Endothelial cell of umbilical vein (primary cell): ENCODE measurements at regions not wholly inside any gene's neighbourhood (a gene's known extent, or its start where the extent isn't known, plus 50 kb on each side); places are given as distances from the start of the nearest gene placed in this dataset.

ENCODE experiments used
- BruUV-seq: library from RNA; stranded (reverse); fragments of 400-500 nt; replicated peaks from 2 replicates; lab custom pipeline; 2021; lab: Mats Ljungman, UMichigan
- CTCF ChIA-PET: fragments of 300-600, 350-600 bp; sonication (Branson Sonifier 250); formaldehyde crosslinking; loops from one replicate; lab custom pipeline; 2021; ENCODE audit warnings: antibody characterized with exemption, inconsistent platforms; lab: Charles Lee
- POLR2A ChIA-PET: fragments of 300-600, 350-600 bp; sonication (Branson Sonifier 250); formaldehyde crosslinking; loops from one replicate; lab custom pipeline; 2021; ENCODE audit warnings: antibody characterized with exemption, inconsistent platforms; lab: Charles Lee
- DNase-seq: peaks from one replicate; pipeline ENCODE4 v3.0.0-alpha.2; 2011; ENCODE audit warnings: low read depth, low spot score
- FAIRE-seq: peaks from 2 replicates; lab custom pipeline; 2011; peaks lifted over from hg19 to GRCh38; lab: Jason Lieb, UNC
- H2AFZ ChIP-seq: 2 replicates; pipeline ENCODE4 v1.6.0; 2012; ENCODE audit warnings: low read depth, low read length, control low read depth, inconsistent platforms
- H3K27ac ChIP-seq: 2 replicates; pipeline ENCODE4 v1.5.1; 2011; ENCODE audit warnings: low read depth, mild to moderate bottlenecking, control low read depth, low read length, moderate library complexity; ENCODE audit not compliant: insufficient read depth
- H3K27me3 ChIP-seq, 2 experiments: 2 replicates each; pipeline versions ENCODE4 v1.6.0 to v1.6.1; 2011; ENCODE audit warnings: low read length in 2 of 2, mixed read lengths in 1 of 2; ENCODE audit not compliant: control insufficient read depth in 2 of 2, insufficient read depth in 2 of 2
- H3K36me3 ChIP-seq, 2 experiments: 2 replicates in 1 of 2; 3 replicates in 1 of 2; pipeline ENCODE4 v1.5.1; 2011; ENCODE audit warnings: low read length in 2 of 2, mild to moderate bottlenecking in 1 of 2, moderate library complexity in 1 of 2; ENCODE audit not compliant: control insufficient read depth in 2 of 2, insufficient read depth in 2 of 2; ENCODE audit errors: extremely low read depth in 1 of 2
- H3K4me1 ChIP-seq: 3 replicates; pipeline ENCODE4 v1.5.1; 2011; ENCODE audit warnings: mild to moderate bottlenecking, low read length; ENCODE audit not compliant: control insufficient read depth, insufficient read depth; ENCODE audit errors: extremely low read depth
- H3K4me2 ChIP-seq: 2 replicates; pipeline ENCODE4 v1.6.1; 2011; ENCODE audit warnings: low read length, control low read depth, mixed read lengths; ENCODE audit not compliant: insufficient read depth
- H3K4me3 ChIP-seq, 3 experiments: fragments of 200-600 bp in 1 of 3; sonication (generic), shearing (Covaris generic) in 1 of 3; replicated peaks in 1 of 3; 2 replicates each; pipeline ENCODE4 v1.5.1; 2011 to 2016; ENCODE audit warnings: control low read depth in 3 of 3, low read length in 3 of 3, mild to moderate bottlenecking in 2 of 3, inconsistent platforms in 1 of 3, low read depth in 1 of 3, moderate library complexity in 1 of 3; ENCODE audit not compliant: insufficient read depth in 1 of 3
- H3K79me2 ChIP-seq: 2 replicates; pipeline ENCODE4 v1.6.0; 2012; ENCODE audit warnings: low read length, inconsistent platforms; ENCODE audit not compliant: control insufficient read depth, insufficient read depth
- H3K9ac ChIP-seq: replicated peaks from 2 replicates; pipeline ENCODE3; 2011; ENCODE audit warnings: low read length, control low read depth; ENCODE audit not compliant: insufficient read depth; ENCODE audit errors: extremely low read depth
- H3K9me1 ChIP-seq: replicated peaks from 3 replicates; pipeline ENCODE4 v1.6.0; 2011; ENCODE audit warnings: mild to moderate bottlenecking, low read length; ENCODE audit not compliant: control insufficient read depth, insufficient read depth; ENCODE audit errors: extremely low read depth
- H3K9me3 ChIP-seq: replicated peaks from 2 replicates; pipeline ENCODE4 v1.5.1; 2012; ENCODE audit warnings: low read length, inconsistent platforms; ENCODE audit not compliant: control insufficient read depth, insufficient read depth
- H4K20me1 ChIP-seq: replicated peaks from 2 replicates; pipeline ENCODE3; 2011; ENCODE audit warnings: mild to moderate bottlenecking, low read length; ENCODE audit not compliant: control insufficient read depth, insufficient read depth; ENCODE audit errors: extremely low read depth
- EZH2 ChIP-seq: IDR thresholded peaks from 2 replicates; pipeline ENCODE4 v1.6.1; 2012; ENCODE audit warnings: borderline replicate concordance, low read depth, mild to moderate bottlenecking, moderate library complexity, low read length, inconsistent platforms; ENCODE audit not compliant: severe bottlenecking
- GATA2 ChIP-seq: IDR thresholded peaks from 2 replicates; pipeline ENCODE4 v1.7.0; 2011; ENCODE audit warnings: low read depth, mild to moderate bottlenecking, moderate library complexity, mixed read lengths, low read length; ENCODE audit not compliant: insufficient read length, insufficient read depth
- POLR2A ChIP-seq: IDR thresholded peaks from 2 replicates; pipeline ENCODE4 v1.6.1; 2012; ENCODE audit warnings: low read depth, mild to moderate bottlenecking, control low read depth, low read length
- POLR2AphosphoS5 ChIP-seq: IDR thresholded peaks from 2 replicates; pipeline ENCODE4 v1.6.1; 2012; ENCODE audit warnings: low read depth, mild to moderate bottlenecking, control low read depth, low read length, moderate library complexity; ENCODE audit not compliant: insufficient read depth
- dilution Hi-C: fragments of 300-500 bp; cut with MboI; formaldehyde crosslinking; loops from one replicate; pipeline ENCODE4 v1.15.0; 2019; ENCODE audit warnings: low sequenced_read_pairs; ENCODE audit not compliant: extremely low pct_ligation_motif_present
- intact Hi-C: fragments of 100-400 bp; cut with micrococcal nuclease; formaldehyde crosslinking; loops from one replicate; pipeline ENCODE4 v1.10.0; 2022
- TF ChIP-seq, protein P1 (sequence below), 2 donors: IDR thresholded peaks; 1 replicate in 1 of 2; 2 replicates in 1 of 2; pipeline ENCODE4 v1.5.1; 2011; ENCODE audit warnings: low read length in 2 of 2, mild to moderate bottlenecking in 2 of 2, moderate library complexity in 2 of 2, control low read depth in 1 of 2, inconsistent platforms in 1 of 2, low read depth in 1 of 2; ENCODE audit not compliant: insufficient read depth in 1 of 2; ENCODE audit errors: extremely low read depth in 1 of 2

- CTCF ChIA-PET = no interaction called here
- H3K4me3 ChIP-seq = no peak overlapping the region
- H3K36me3 ChIP-seq = no peaks in the 10 kb centered on the region
- no peaks in the 10 kb centered on the region for H3K9me3 ChIP-seq
- H3K4me2 ChIP-seq = no peak overlapping the region
- no peak overlapping the region for H3K27ac ChIP-seq
- FAIRE-seq = no peak
- H3K9me1 ChIP-seq = no peaks in the 10 kb centered on the region
- no peaks in the 10 kb centered on the region for H3K79me2 ChIP-seq
- H3K9ac ChIP-seq = no peak overlapping the region
- POLR2A ChIA-PET = no interaction called here
- BruUV-seq = no TSS peak
- H3K4me1 ChIP-seq = peaks cover 3% of the 10 kb centered on the region
- intact Hi-C loops = no loop called here
- H4K20me1 ChIP-seq = no peaks in the 10 kb centered on the region
- TF ChIP-seq POLR2A = no peak
- TF ChIP-seq, protein P1, sequence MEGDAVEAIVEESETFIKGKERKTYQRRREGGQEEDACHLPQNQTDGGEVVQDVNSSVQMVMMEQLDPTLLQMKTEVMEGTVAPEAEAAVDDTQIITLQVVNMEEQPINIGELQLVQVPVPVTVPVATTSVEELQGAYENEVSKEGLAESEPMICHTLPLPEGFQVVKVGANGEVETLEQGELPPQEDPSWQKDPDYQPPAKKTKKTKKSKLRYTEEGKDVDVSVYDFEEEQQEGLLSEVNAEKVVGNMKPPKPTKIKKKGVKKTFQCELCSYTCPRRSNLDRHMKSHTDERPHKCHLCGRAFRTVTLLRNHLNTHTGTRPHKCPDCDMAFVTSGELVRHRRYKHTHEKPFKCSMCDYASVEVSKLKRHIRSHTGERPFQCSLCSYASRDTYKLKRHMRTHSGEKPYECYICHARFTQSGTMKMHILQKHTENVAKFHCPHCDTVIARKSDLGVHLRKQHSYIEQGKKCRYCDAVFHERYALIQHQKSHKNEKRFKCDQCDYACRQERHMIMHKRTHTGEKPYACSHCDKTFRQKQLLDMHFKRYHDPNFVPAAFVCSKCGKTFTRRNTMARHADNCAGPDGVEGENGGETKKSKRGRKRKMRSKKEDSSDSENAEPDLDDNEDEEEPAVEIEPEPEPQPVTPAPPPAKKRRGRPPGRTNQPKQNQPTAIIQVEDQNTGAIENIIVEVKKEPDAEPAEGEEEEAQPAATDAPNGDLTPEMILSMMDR (IDR thresholded peaks at IDR 0.05; ENCODE audit: extremely low read depth in 1 of 2, insufficient read depth in 1 of 2, low read depth in 1 of 2, low read length in 2 of 2) = no peak
- TF ChIP-seq GATA2 = peak; percentile 76
- no peak for TF ChIP-seq EZH2
- DNase-seq = no peak
- H3K27me3 ChIP-seq = peaks cover 0 to 2% of the 10 kb centered on the region in 2 experiments
- no peak overlapping the region for H2AFZ ChIP-seq
- dilution Hi-C loops = no loop called here
These were observed 551.1 kb upstream of the CDH11 start for GRCh38 chr16:65672960-65673359.

GRCh38 chr16:65671071-65671470, 549.2 kb upstream of the CDH11 start:
- Histone ChIP-seq H3K27ac (no peak overlapping the region), H3K27me3 (no peaks in the 10 kb centered on the region), H3K4me3 (no peak overlapping the region), H3K9me3 (no peaks in the 10 kb centered on the region), H3K4me2 (no peak overlapping the region), H3K79me2 (no peaks in the 10 kb centered on the region), H3K9ac (no peak overlapping the region), H3K9me1 (no peaks in the 10 kb centered on the region), H3K36me3 (no peaks in the 10 kb centered on the region), H3K4me1 (peaks cover 3% of the 10 kb centered on the region), H4K20me1 (no peaks in the 10 kb centered on the region), H2AFZ (no peak overlapping the region)
- dilution Hi-C loops = no loop called here
- TF ChIP-seq POLR2AphosphoS5 (no peak), GATA2 (peak; percentile 22)
- intact Hi-C loops = no loop called here
- ChIA-PET POLR2A (interaction anchor here (1.0 kb wide), 1 partner anchor 13 kb away, joined by 3 read pairs; no protein-coding TSS in a partner anchor), CTCF (interaction anchor here (1.0 to 1.6 kb wide), 2 partner anchors 13 to 14 kb away, joined by 3 read pairs; no protein-coding TSS in a partner anchor)
- FAIRE-seq = no peak
- peak; percentile 11 for DNase-seq
- BruUV-seq = no TSS peak
